ENCODE measurements at regions not wholly inside any gene's neighbourhood (a gene's known extent, or its start where the extent isn't known, plus 50 kb on each side); places are given as distances from the start of the nearest gene placed in this dataset.
A peak's percentile ranks its signal among the peaks of the same experiment; 100 is the strongest.

DNA sequence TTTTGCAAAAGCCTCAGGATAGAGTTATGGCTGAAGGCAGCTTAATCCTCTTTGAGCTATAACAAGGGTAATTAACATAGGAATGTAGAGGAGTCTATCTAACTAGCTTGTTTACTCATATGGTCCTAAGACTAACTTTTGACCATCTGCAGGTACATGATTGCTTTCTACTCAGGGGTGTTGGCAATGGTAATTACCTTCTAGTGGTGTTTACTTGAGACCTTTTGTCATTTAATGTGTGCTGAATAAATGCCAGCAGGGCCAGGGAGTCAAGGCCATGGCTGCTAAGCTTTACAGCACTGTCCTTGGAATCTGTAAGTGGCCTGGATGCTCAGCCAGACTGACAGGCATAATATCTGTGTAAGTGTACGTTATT is 1325.0 kb downstream of the XPNPEP1 start:
- Histone ChIP-seq H3K36me3 (ENCODE audit: control insufficient read depth, insufficient read depth, low read length, severe bottlenecking) (no peaks in the 10 kb centered on the region), H3K4me1 (ENCODE audit: control insufficient read depth, insufficient read depth, low read length) (peaks cover 6% of the 10 kb centered on the region), H3K27me3 (replicated peaks; ENCODE audit: control insufficient read depth, insufficient read depth, low read length) (no peaks in the 10 kb centered on the region), H3K4me3 (ENCODE audit: low read length) (no peak overlapping the region), H3K9ac (ENCODE audit: low read length) (no peak overlapping the region), H3K9me3 (ENCODE audit: control insufficient read depth, low read length) (no peaks in the 10 kb centered on the region)
- no peak for DNase-seq (ENCODE audit: low read depth)

DNA sequence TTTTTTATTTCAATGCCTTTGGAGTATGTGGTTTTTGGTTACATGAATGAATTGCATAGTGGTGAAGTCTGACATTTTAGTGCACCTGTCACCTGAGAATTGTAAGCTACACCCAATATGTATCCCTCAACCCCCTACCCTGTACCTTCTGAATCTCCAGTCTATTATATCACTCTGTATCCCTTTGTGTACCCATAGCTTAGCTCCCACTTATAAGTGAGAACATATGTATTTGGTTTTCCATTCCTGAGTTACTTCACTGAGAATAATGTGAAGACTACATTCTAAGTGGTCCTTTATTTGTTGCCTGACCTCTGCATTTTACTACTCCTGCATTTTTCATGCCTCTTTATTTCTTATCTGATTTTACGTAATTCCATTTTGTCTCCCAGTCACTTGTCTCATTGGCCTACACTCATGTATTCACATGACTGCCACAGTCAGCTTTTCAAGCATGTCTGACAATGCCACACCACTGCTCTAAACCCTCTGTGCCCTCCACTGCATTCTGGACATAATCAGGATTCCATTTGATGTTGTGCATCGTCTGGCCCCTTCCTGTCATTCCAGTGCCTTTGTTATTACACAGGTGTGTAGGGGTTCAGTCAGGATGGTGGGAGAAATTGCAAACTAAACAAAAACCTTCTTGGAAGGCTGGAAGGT is 1325.5 kb downstream of the XPNPEP1 start:
- peaks cover 6% of the 10 kb centered on the region for H3K4me1 ChIP-seq (ENCODE audit: control insufficient read depth, insufficient read depth, low read length)
- DNase-seq (ENCODE audit: low read depth) = no peak
- H3K9me3 ChIP-seq (ENCODE audit: control insufficient read depth, low read length) = no peaks in the 10 kb centered on the region
- H3K9ac ChIP-seq (ENCODE audit: low read length) = no peak overlapping the region
- no peaks in the 10 kb centered on the region for H3K36me3 ChIP-seq (ENCODE audit: control insufficient read depth, insufficient read depth, low read length, severe bottlenecking)
- no peak overlapping the region for H3K4me3 ChIP-seq (ENCODE audit: low read length)
- no peaks in the 10 kb centered on the region for H3K27me3 ChIP-seq (replicated peaks; ENCODE audit: control insufficient read depth, insufficient read depth, low read length)

DNA sequence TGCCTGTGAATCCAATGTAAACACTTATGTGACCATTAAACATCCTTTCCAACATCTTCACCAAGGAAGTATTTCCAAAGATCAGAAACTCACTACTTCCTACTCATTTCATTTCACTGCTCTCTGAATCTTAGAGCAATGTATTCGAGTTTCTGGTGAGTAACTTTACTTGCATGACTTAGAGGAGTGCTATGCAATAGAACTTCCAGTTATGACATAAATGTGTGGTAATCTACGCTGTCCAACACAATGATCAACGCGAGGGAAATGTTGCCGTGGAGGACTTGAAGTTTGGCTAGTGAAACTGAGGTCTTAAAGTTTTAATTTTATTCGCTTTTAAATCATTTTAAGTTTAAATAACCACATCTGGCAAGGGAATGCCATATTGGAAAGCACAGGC is 1326.3 kb downstream of the XPNPEP1 start:
- DNase-seq (ENCODE audit: low read depth) = peak; percentile 54

DNA sequence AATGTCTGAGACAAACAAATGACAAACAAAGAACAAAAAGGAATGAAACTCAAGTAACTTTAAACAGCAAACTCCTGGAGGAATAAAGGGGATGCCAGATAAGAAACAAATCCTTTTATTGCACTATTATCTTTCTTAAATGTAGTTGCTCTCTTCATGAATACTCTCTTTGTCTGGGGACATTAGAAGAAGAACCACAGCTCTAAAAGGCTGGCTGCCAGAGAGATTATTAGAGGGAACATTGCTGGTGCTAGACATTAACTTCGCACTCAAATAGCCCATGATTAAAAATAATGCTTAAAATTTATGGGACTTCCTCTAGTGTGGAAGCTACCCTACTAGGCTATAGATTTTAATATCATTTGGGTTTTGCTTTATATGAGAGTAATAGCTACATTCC is 1330.4 kb downstream of the XPNPEP1 start:
- no peak for DNase-seq (ENCODE audit: low read depth)
- Histone ChIP-seq H3K9ac (ENCODE audit: low read length) (no peak overlapping the region), H3K4me1 (ENCODE audit: control insufficient read depth, insufficient read depth, low read length) (peaks cover 2% of the 10 kb centered on the region), H3K4me3 (ENCODE audit: low read length) (no peak overlapping the region), H3K27me3 (replicated peaks; ENCODE audit: control insufficient read depth, insufficient read depth, low read length) (no peaks in the 10 kb centered on the region), H3K9me3 (ENCODE audit: control insufficient read depth, low read length) (no peaks in the 10 kb centered on the region), H3K36me3 (ENCODE audit: control insufficient read depth, insufficient read depth, low read length, severe bottlenecking) (no peaks in the 10 kb centered on the region)

More for the DNA sequence above, 1326.3 kb downstream of the XPNPEP1 start:
- Histone ChIP-seq H3K9ac (ENCODE audit: low read length) (no peak overlapping the region), H3K4me3 (ENCODE audit: low read length) (no peak overlapping the region), H3K4me1 (ENCODE audit: control insufficient read depth, insufficient read depth, low read length) (peaks cover 6% of the 10 kb centered on the region), H3K27me3 (replicated peaks; ENCODE audit: control insufficient read depth, insufficient read depth, low read length) (no peaks in the 10 kb centered on the region), H3K9me3 (ENCODE audit: control insufficient read depth, low read length) (no peaks in the 10 kb centered on the region), H3K36me3 (ENCODE audit: control insufficient read depth, insufficient read depth, low read length, severe bottlenecking) (no peaks in the 10 kb centered on the region)

DNA sequence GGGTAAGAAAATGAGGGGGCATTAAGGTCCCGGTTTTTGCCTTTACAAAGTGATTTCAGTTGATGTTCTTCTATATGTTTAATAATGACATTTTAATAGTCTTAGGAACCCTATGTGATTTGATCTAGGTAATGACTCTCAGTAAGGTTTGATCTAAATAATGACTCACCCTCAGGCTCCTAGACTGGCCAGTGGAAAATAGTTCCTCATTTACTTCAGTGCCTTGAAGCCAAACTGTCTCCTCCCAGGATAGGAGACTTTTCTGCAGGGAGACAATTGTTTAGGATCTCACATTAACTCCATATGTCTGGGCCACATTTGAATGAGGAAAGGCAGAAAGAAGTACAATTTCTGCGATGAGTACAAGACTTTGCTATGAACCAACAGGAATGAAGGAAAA is 1331.9 kb downstream of the XPNPEP1 start:
- H3K27me3 ChIP-seq (replicated peaks; ENCODE audit: control insufficient read depth, insufficient read depth, low read length) = no peaks in the 10 kb centered on the region
- H3K9me3 ChIP-seq (ENCODE audit: control insufficient read depth, low read length) = no peaks in the 10 kb centered on the region
- H3K36me3 ChIP-seq (ENCODE audit: control insufficient read depth, insufficient read depth, low read length, severe bottlenecking) = no peaks in the 10 kb centered on the region
- H3K9ac ChIP-seq (ENCODE audit: low read length) = no peak overlapping the region
- no peaks in the 10 kb centered on the region for H3K4me1 ChIP-seq (ENCODE audit: control insufficient read depth, insufficient read depth, low read length)
- no peak for DNase-seq (ENCODE audit: low read depth)
- no peak overlapping the region for H3K4me3 ChIP-seq (ENCODE audit: low read length)

DNA sequence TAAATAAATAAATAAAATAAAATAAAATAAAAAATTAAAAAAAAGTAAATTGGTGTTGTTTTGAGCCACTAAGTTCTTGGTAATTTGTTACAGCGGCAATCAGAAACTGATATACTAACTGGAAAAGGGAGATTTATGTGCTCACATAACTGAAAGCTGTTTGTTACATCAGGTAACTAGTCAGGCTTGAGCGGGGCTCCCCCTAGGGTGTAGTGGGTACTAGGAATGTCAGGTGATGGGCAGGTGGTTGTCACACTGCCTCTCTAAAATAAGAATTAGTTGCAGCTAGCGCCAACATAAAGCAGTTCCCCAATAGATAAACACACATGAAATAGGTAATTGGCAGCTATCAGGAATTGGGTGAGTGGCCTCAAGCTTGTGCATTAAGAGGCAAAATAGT is 1336.9 kb downstream of the XPNPEP1 start:
- Histone ChIP-seq H3K4me3 (ENCODE audit: low read length) (no peak overlapping the region), H3K9me3 (ENCODE audit: control insufficient read depth, low read length) (no peaks in the 10 kb centered on the region), H3K27me3 (replicated peaks; ENCODE audit: control insufficient read depth, insufficient read depth, low read length) (no peaks in the 10 kb centered on the region), H3K9ac (ENCODE audit: low read length) (no peak overlapping the region), H3K36me3 (ENCODE audit: control insufficient read depth, insufficient read depth, low read length, severe bottlenecking) (no peaks in the 10 kb centered on the region), H3K4me1 (ENCODE audit: control insufficient read depth, insufficient read depth, low read length) (no peaks in the 10 kb centered on the region)
- DNase-seq (ENCODE audit: low read depth) = no peak

DNA sequence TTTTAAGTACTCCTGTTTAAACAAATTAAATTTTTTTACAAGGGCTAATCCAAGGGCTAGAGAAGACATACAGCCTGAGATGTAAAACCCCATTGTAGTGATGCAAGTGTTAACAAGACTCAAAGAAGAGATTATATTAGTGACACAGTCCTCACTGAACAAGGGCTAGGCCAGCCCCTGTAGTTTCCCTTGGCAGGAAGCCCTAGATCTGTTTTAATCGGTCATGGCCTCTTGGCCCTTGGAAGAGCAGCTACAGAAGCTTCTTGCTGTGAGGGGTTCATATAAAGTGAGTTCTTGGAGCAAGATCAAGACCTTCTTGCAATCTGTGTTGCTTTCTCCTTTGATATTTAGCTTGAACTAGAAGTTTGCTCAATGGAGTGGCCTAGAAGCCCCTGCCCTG is 1339.4 kb downstream of the XPNPEP1 start:
- Histone ChIP-seq H3K4me1 (ENCODE audit: control insufficient read depth, insufficient read depth, low read length) (no peaks in the 10 kb centered on the region), H3K4me3 (ENCODE audit: low read length) (no peak overlapping the region), H3K36me3 (ENCODE audit: control insufficient read depth, insufficient read depth, low read length, severe bottlenecking) (no peaks in the 10 kb centered on the region), H3K9me3 (ENCODE audit: control insufficient read depth, low read length) (no peaks in the 10 kb centered on the region), H3K9ac (ENCODE audit: low read length) (no peak overlapping the region), H3K27me3 (replicated peaks; ENCODE audit: control insufficient read depth, insufficient read depth, low read length) (no peaks in the 10 kb centered on the region)
- no peak for DNase-seq (ENCODE audit: low read depth)

DNA sequence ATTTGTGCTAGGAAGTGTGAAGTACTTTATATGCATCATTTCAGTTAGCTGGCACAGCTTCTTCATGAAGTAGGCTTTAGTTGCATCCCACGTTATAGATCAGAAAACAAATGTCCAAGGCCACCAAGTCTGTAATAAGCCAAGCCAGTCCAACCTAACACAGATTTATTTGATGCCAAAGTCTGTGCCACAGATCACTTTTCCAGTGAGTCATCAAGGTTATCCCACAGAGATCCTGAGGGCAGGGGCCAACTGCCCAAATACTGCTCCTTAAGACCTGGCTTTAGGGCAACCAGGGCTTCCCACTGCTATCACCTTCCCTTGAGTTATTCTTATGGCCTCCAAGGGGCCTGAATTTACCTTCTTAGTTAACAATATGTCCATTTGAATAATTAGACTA is 1340.4 kb downstream of the XPNPEP1 start:
- H3K4me1 ChIP-seq (ENCODE audit: control insufficient read depth, insufficient read depth, low read length) = peaks cover 4% of the 10 kb centered on the region
- H3K9ac ChIP-seq (ENCODE audit: low read length) = no peak overlapping the region
- no peaks in the 10 kb centered on the region for H3K36me3 ChIP-seq (ENCODE audit: control insufficient read depth, insufficient read depth, low read length, severe bottlenecking)
- H3K4me3 ChIP-seq (ENCODE audit: low read length) = no peak overlapping the region
- DNase-seq (ENCODE audit: low read depth) = no peak
- H3K9me3 ChIP-seq (ENCODE audit: control insufficient read depth, low read length) = no peaks in the 10 kb centered on the region
- H3K27me3 ChIP-seq (replicated peaks; ENCODE audit: control insufficient read depth, insufficient read depth, low read length) = no peaks in the 10 kb centered on the region

DNA sequence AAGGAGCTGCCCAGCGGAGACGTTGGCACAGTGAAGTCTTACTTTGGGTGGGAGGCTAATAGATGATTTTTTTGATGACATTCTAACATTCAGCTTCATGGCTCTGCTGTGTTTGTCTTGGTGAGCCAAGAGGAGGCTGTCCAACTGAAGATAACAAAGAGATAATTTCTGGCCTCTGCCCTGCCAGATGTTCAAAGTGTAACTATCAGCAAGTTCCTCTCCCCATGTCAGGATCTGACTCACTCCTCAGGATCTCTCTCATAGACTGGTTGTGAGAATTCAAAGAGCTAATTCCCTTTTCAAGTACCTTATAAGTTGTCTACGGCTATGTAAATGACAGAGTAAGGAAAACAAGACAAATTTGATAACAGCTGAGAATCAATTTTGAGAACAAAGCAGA is 1340.9 kb downstream of the XPNPEP1 start:
- Histone ChIP-seq H3K9ac (ENCODE audit: low read length) (no peak overlapping the region), H3K27me3 (replicated peaks; ENCODE audit: control insufficient read depth, insufficient read depth, low read length) (no peaks in the 10 kb centered on the region), H3K4me3 (ENCODE audit: low read length) (no peak overlapping the region), H3K36me3 (ENCODE audit: control insufficient read depth, insufficient read depth, low read length, severe bottlenecking) (no peaks in the 10 kb centered on the region), H3K4me1 (ENCODE audit: control insufficient read depth, insufficient read depth, low read length) (peaks cover 4% of the 10 kb centered on the region), H3K9me3 (ENCODE audit: control insufficient read depth, low read length) (no peaks in the 10 kb centered on the region)
- peak; percentile 8 for DNase-seq (ENCODE audit: low read depth)

DNA sequence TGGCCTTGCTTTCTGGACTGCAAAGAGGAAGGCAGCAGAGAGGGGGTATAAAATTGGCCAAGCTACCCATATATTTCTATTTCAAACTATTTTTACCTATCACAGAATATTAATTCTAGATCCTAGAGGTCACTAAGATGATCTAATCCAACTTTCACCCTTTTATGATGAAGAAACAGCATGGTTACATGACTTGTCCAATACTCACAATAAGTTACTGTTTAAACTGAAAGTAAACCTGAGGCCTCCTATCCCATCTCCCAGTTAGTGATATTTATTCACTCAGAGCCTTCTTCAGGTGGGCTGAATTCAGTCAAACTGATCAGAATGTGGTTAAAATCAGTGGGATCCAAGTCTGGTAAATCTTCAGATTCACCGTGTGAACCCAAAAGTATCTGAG is 1345.1 kb downstream of the XPNPEP1 start:
- no peak for DNase-seq (ENCODE audit: low read depth)
- Histone ChIP-seq H3K4me3 (ENCODE audit: low read length) (no peak overlapping the region), H3K4me1 (ENCODE audit: control insufficient read depth, insufficient read depth, low read length) (peaks cover 4% of the 10 kb centered on the region), H3K27me3 (replicated peaks; ENCODE audit: control insufficient read depth, insufficient read depth, low read length) (no peaks in the 10 kb centered on the region), H3K36me3 (ENCODE audit: control insufficient read depth, insufficient read depth, low read length, severe bottlenecking) (no peaks in the 10 kb centered on the region), H3K9ac (ENCODE audit: low read length) (no peak overlapping the region), H3K9me3 (ENCODE audit: control insufficient read depth, low read length) (no peaks in the 10 kb centered on the region)

DNA sequence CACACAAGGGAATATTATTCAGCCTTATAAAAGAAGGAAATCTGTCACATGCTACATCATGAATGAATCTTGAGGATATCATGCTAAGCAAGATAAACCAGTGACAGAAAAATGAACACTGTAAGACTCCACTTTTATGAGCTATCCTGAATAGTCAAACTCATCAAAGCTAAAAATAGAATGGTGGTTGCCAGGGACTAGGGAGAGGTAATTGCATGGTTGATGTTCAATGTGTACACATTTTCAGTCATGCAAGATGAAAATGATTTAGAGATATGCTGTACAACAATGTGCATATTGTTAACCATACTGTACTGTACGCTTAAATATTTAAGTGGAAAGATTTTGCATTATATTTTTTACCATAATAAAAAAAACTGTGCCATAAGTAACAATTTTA is 1349.1 kb downstream of the XPNPEP1 start:
- Histone ChIP-seq H3K9me3 (ENCODE audit: control insufficient read depth, low read length) (no peaks in the 10 kb centered on the region), H3K9ac (ENCODE audit: low read length) (no peak overlapping the region), H3K36me3 (ENCODE audit: control insufficient read depth, insufficient read depth, low read length, severe bottlenecking) (no peaks in the 10 kb centered on the region), H3K27me3 (replicated peaks; ENCODE audit: control insufficient read depth, insufficient read depth, low read length) (no peaks in the 10 kb centered on the region), H3K4me3 (ENCODE audit: low read length) (no peak overlapping the region), H3K4me1 (ENCODE audit: control insufficient read depth, insufficient read depth, low read length) (peaks cover 4% of the 10 kb centered on the region)
- DNase-seq (ENCODE audit: low read depth) = no peak

DNA sequence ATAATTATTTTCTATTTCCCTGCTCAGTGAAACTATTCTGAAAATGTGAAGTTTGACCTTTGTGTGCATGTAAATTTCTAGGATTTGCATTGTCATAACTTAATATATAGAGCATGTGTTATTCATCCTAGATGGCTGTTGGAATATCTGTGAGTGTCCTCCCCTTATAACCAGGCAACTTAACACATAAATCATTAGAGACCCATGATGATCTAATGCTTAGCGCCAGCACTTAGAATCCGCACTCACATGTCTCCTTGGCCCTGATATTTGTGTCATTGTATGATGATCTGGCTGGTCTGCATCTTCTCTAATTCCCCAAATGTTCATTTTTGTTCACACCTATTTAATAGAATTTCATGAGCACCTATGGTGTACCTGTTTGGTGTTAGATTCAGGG is 1354.5 kb downstream of the XPNPEP1 start:
- no peaks in the 10 kb centered on the region for H3K36me3 ChIP-seq (ENCODE audit: control insufficient read depth, insufficient read depth, low read length, severe bottlenecking)
- H3K9ac ChIP-seq (ENCODE audit: low read length) = no peak overlapping the region
- no peaks in the 10 kb centered on the region for H3K27me3 ChIP-seq (replicated peaks; ENCODE audit: control insufficient read depth, insufficient read depth, low read length)
- H3K9me3 ChIP-seq (ENCODE audit: control insufficient read depth, low read length) = no peaks in the 10 kb centered on the region
- DNase-seq (ENCODE audit: low read depth) = no peak
- H3K4me1 ChIP-seq (ENCODE audit: control insufficient read depth, insufficient read depth, low read length) = no peaks in the 10 kb centered on the region
- H3K4me3 ChIP-seq (ENCODE audit: low read length) = no peak overlapping the region

Data from adipocyte (in vitro differentiated cells).